ENCODE measurements at regions not wholly inside any gene's neighbourhood (a gene's known extent, or its start where the extent isn't known, plus 50 kb on each side); places are given as distances from the start of the nearest gene placed in this dataset.

DNA sequence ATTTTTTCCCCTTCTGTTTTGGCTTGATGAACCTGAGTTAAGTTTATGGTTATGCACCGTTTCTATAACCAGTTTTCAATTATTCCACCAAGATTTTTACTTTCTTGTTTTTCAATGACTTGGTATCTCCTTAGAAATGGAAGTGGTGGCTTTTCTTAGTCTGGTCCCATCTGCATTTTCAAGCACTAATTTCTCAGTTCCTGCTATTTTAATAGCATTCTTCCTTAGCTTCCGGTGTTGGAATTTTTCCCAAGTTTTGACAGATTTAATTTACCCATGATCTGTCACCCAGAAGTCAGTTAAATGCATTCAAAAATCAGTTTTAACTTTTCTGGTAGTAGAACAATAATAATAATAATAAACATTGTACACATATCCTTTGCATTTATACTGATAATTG is 184.6 kb upstream of the OLFM3 start:
- TF ChIP-seq POLR2A (IDR thresholded peaks at IDR 0.05; ENCODE audit: low read length), result no peak
- TF ChIP-seq, protein P1, sequence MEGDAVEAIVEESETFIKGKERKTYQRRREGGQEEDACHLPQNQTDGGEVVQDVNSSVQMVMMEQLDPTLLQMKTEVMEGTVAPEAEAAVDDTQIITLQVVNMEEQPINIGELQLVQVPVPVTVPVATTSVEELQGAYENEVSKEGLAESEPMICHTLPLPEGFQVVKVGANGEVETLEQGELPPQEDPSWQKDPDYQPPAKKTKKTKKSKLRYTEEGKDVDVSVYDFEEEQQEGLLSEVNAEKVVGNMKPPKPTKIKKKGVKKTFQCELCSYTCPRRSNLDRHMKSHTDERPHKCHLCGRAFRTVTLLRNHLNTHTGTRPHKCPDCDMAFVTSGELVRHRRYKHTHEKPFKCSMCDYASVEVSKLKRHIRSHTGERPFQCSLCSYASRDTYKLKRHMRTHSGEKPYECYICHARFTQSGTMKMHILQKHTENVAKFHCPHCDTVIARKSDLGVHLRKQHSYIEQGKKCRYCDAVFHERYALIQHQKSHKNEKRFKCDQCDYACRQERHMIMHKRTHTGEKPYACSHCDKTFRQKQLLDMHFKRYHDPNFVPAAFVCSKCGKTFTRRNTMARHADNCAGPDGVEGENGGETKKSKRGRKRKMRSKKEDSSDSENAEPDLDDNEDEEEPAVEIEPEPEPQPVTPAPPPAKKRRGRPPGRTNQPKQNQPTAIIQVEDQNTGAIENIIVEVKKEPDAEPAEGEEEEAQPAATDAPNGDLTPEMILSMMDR (IDR thresholded peaks at IDR 0.05), result no peak
- TF ChIP-seq, protein P2, sequence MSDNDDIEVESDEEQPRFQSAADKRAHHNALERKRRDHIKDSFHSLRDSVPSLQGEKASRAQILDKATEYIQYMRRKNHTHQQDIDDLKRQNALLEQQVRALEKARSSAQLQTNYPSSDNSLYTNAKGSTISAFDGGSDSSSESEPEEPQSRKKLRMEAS (IDR thresholded peaks at IDR 0.05), result no peak
- no peak for TF ChIP-seq JUNB (IDR thresholded peaks at IDR 0.05)
- TF ChIP-seq RCOR1 (IDR thresholded peaks at IDR 0.05; ENCODE audit: low read depth, low read length), result no peak
- no peak for TF ChIP-seq EP300 (IDR thresholded peaks at IDR 0.05)
- TF ChIP-seq ESRRA (IDR thresholded peaks at IDR 0.05; ENCODE audit: borderline replicate concordance, low read length), result no peak
- no peak for TF ChIP-seq MAFK (IDR thresholded peaks at IDR 0.05; ENCODE audit: partially characterized antibody)
- TF ChIP-seq, protein P3, sequence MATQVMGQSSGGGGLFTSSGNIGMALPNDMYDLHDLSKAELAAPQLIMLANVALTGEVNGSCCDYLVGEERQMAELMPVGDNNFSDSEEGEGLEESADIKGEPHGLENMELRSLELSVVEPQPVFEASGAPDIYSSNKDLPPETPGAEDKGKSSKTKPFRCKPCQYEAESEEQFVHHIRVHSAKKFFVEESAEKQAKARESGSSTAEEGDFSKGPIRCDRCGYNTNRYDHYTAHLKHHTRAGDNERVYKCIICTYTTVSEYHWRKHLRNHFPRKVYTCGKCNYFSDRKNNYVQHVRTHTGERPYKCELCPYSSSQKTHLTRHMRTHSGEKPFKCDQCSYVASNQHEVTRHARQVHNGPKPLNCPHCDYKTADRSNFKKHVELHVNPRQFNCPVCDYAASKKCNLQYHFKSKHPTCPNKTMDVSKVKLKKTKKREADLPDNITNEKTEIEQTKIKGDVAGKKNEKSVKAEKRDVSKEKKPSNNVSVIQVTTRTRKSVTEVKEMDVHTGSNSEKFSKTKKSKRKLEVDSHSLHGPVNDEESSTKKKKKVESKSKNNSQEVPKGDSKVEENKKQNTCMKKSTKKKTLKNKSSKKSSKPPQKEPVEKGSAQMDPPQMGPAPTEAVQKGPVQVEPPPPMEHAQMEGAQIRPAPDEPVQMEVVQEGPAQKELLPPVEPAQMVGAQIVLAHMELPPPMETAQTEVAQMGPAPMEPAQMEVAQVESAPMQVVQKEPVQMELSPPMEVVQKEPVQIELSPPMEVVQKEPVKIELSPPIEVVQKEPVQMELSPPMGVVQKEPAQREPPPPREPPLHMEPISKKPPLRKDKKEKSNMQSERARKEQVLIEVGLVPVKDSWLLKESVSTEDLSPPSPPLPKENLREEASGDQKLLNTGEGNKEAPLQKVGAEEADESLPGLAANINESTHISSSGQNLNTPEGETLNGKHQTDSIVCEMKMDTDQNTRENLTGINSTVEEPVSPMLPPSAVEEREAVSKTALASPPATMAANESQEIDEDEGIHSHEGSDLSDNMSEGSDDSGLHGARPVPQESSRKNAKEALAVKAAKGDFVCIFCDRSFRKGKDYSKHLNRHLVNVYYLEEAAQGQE (IDR thresholded peaks at IDR 0.05), result no peak
